CD4-positive, alpha-beta T cell treated with Interleukin-4 for 4 hours (primary cell): ENCODE measurements at regions not wholly inside any gene's neighbourhood (a gene's known extent, or its start where the extent isn't known, plus 50 kb on each side); places are given as distances from the start of the nearest gene placed in this dataset.

Source experiments
- DNase-seq: peaks from one replicate; pipeline ENCODE4 v3.0.0-alpha.2; 2020

DNA sequence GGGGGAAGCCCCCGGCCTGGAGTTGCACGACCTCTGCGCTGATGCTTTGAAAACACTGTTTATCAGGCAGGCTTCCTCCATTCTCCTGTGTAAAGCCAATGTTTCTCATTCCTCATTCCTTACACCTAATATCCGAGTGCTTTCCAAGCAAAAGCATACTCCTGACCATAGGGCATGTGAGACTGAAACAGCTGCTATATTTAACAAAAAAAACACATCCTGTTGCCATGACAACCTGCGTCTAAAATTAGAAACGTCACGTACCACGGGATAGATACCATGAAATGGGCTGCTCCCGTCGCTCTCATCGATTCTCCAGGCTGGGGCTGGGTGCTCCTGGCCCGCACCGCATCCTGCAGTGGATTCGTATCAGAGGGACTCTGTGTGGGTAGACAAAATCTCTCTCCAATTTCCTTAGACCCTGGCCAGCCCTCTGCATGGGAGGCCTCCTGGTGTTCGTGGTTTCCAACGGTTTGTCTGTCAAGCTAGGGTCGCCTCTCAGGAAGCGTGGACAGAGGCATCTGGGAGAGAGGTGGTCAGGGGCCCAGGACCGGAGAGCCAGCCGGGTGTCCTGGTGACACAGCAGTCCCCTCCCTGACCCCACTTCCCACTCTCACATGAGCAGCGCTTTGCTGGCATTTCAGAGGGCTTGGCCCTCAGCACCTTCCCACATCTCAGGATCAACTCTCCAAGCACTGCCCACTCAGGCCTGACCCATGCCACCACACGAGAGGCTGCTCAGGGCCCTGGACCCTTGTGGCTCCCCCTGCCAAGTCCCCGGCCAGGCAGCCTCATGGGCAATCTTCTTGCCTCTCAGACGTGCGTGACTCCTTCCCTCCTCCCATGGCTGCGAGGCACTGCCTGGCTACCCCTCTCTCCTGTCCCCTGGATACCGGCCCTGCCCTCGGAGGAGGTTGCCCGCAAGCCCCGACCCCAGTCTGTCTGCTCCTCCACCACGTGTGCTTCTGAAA lies 268.1 kb downstream of the NDUFA10 start:
- no peak for DNase-seq

DNA sequence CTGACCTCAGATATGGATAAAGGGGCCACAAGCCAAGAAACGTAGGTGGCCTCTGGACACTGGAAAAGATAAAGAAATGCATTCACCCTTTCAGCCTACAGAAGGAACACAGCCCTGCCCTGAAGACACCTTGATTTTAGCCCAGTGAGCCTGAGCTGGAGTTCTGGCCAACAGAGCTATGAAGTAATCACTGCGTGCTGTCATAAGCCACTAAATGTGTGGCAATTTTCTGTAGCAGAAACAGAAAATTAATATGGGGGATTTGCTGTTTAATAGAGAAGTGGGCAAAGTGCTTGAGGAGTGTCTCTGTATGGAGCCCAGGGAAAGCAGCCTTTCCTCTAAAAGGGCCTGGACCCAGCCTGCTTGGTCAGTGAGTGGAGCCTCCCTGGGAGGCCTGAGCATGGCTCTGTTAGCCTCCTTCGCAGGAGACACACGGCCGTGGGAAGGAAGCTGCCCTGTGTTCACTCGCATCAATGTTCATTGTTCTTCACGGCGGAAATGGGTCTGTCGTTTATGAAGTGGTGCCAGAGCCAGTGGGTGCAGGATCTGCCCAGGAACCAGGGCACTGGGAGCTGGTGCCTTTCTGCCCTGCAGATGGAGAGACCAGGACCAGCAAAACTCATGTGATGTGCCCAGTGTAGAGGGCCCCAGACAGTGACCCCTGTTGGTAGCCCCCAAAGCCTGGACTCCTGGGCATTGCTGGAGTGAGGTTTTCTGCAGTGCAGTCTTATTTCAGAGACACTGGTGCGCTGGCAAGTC lies 268.9 kb downstream of the NDUFA10 start:
- no peak for DNase-seq

DNA sequence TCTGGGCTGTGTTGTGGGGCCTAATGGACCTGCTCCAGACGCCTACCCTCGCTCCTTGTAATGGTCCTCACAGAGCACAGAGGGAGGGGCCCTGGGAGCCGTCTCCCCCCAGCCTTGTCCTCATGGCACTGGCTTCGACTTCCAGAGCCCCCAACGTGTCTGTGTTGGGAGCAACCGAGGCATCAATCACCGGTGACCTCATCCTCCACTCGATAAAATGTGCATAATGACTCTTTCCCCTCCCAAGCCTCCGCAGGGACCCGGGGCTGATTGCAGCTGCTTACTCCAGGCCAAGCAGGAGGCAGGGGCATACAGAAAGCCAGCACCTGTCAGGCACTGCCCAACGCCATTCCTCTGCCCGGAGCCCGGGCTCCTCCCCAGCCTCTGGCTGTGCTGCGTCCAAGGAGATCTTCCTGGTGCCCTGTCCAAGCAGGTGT lies 271.7 kb downstream of the NDUFA10 start:
- no peak for DNase-seq

- no peak for DNase-seq
Observed at GRCh38 chr2:239752951-239753350, 272.2 kb downstream of the NDUFA10 start.

- no peak for DNase-seq
Observed at GRCh38 chr2:239751679-239752355, 273.3 kb downstream of the NDUFA10 start.

GRCh38 chr2:239750929-239751678 lies 274.0 kb downstream of the NDUFA10 start:
- no peak for DNase-seq

DNA sequence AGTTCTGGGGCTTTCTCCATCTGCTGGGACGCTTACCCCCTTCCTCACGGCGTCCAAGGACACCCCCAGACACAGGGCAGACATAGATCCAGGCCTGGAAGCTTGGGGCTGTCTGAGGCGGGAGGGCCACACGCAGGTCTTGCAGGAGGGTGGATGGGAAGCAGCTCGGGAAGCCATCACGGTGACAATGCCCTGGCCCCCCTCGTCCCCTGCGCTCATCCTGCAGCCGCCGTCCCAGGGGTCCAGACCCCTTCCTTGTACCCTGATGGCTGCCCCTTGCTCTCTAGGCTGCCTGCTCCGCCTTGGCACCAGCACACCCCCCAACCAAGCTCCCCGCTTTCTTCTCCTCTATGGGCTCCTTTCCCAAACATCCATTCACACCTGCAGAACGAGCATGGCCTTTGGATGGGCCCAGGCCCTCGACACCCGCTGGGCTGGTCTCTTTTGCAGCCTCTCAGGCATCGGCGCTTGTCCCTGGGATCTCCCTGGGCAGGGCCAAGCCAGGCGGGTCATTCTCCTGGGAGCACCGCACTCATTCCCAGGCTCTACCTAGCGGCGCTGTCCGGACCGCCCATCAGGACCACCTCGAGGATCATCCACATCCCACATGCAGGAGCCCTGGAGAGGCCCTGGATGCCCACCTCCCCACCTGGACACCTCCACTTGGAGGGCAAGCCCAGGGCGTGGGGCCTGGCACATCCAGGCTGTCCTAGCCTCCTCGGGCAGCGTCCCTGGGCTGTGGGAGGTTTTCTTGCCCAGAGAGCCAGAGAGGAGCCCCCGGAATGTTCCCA lies 274.9 kb downstream of the NDUFA10 start:
- DNase-seq = no peak

DNA sequence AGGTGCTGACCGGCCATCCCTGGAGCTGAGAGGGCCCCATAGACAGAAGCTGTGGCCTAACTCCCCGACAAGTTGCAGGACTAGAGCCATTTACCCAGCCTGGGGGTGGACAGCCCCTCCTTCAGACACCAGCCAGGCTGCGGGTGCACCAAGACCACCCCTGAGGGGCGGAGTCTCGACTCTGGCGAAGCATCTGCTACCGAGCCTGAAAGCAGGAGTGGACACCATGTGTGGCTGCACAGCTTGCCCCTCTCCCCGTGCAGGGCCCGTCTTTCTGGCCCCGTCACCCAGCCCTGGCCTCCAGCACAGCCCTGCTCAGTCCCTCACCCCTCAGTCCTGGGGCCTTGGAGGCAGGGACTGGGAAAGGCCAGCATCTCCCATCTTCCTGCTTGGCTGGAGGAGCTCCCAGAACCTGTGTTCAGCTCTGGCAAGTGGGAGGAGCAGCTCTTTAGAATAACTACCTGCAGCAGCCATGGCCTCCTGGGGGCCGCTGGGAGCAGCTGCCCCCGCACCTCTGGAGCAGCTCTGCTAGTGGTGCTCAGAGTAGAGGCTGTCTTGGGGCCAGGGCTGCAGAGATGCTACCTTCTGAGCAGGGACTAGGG lies 275.8 kb downstream of the NDUFA10 start:
- no peak for DNase-seq

DNA sequence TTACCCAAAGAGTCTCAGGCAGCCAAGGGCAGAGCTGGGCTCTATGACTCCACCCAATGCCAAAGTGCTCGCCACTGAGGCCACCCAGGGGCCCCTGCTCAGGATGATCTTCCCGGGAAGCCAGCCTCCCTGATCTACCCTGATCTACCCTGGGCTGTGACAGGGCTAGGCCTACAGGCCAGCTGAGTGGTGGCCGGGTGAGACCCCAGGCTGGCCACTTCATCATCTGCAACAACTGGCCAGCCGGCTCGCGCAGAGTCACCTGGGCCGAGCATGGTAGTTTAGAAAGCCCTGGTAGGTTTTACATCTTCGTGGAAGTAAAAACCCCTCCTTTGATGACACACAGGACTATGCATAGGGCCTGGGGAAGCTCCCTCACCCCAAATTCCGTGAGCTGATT lies 276.3 kb downstream of the NDUFA10 start:
- no peak for DNase-seq

DNA sequence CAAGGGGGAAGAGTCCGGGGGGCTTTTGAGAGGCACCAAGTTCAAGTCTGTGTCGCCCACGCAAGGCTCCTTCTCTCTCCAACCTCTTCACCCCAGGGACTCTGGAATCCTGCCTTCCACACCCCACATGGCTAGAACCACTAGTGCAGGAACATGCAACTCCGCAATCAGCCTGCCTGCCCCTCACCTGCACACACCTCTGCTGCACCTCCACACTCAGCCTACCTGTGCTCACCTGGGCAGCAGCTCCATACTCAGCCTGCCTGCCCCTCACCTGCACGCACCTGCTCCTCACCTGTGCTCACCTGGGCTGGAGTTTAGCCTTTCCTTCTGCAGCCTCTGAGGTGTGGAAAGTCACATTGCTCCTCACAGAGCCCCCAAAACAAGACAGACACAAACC lies 277.4 kb downstream of the NDUFA10 start:
- DNase-seq = no peak

DNA sequence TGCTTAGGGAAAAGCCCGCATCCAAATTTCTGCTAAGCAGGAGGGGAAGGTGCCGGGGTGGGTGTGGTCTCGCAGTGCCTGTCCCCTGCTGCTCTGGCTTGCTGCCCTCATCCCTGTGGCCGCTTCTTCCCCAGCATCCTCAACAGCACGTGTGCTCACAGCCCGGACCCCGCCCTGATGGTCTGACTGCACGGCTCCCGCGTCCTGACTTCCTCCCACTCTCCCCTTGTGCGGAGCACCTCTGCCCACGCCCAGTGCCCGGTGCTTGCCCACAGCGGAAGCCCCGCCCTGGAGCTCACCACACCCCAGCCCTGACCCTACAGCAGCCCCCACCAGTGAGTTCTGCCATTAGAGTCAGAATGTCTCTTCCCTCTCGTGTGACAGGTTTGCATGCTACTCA lies 277.9 kb downstream of the NDUFA10 start:
- no peak for DNase-seq

DNA sequence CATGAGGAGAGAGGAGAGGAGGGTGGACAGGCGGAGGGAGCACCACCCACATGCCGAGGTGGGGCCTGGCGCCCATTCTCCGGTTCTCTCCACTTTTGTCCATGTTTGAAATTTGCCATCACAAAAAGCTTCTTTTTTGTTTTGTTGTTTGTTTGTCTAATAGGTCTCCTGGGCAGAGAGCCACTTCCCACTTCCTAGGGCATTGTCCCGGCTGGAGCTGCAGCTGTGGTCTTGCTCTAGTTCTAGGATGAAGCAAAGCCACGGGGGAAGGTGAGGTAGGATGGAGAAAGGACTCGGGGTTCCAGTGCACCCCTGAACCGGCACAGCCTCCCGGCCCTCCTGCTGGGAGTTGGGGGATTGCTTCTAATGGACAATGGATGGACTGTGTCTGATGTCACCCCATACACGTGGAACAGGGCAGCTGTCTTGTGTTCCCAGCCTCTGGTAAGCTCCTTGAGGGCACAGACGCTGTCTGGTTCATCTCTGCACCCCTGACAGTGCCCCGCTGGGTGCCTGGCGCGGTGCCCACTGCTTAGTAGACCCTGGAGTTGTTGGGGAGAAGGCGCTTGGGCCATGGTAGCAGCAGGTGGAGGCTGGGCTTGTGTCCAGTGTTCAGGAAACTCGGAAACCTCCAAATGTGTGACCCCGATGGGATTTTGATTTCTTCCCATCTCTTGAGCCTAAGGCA lies 278.4 kb downstream of the NDUFA10 start:
- DNase-seq = no peak

DNA sequence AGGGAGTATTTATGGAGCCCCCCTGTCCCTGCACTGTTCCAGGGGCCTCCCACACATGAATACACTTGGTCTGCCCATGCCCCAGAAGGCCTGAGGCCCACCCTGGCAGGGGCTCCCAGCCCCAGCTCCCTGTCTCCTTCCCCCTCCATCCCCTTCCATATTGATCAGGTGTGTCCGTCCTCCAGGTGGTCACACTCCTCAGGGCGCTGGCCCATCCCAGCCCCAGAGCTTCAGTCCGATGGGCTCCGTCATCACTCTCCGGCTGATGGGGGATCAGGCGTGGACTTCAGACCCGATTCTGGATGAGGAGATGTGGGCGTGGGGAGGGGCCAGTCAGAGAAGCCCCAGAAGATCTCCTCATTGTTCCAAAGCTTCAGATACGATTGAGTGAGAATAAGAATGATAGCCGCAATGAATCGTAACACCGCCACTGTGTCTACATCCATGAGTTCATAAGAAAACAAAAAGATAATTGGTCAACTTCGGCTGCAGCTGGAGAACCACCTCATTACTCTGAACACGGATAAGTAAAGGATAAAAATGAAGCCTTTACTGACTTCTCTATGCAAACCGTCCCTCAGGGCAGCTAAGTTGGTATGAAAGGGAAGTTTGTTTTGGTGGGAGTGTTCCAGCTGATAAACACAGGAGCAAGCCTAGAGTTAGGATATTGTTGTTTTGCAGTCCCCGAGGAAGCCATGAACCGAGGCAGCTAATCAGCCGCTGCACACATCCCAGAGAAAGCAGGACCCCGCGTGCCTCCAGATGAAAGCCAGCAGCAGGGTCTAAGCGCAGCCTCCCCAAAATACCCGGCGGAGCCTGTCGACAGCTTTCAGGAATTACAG lies 279.5 kb downstream of the NDUFA10 start:
- DNase-seq = no peak

GRCh38 chr2:239744706-239745340 lies 280.3 kb downstream of the NDUFA10 start:
- no peak for DNase-seq

DNA sequence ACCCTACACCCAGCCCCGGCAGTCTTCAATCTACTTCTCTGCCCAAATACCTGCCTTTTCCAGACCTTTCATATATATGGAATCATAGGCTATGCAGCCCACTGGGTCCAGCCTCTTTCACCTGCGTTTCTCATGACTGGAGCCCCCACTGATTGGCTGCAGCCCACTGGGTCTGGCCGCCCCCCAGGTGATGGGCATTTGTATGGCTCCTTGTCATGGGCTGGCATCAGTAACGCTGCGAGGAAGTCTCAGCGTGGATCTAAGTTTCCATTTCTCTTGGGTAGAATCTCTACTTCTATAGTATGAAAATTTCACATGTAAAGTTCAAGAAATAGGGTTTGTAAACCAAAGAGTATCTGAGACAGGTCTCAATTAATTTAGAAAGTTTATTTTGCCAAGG lies 281.9 kb downstream of the NDUFA10 start:
- DNase-seq = no peak

- no peak for DNase-seq
Observed at GRCh38 chr2:239742377-239742776, 282.8 kb downstream of the NDUFA10 start.

DNA sequence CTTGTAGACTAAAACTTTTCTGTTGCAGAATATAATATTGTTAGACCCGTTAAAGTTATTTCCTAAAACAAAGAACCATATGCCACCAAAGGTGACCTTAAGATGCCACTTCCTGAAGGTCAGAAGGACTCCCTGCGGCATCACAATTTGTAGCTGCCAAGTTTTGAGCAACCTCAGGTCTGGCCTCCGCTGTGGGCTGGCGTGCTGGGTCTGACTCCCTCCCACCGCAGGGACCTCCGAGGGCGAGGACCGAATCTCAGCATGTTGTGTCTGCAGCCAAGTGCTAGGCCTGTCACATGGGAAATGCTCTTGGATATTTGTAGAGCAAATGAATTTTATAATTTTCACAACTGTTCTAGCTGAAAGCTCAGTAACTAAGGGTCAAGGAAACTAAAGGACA lies 285.9 kb downstream of the NDUFA10 start:
- DNase-seq = no peak

DNA sequence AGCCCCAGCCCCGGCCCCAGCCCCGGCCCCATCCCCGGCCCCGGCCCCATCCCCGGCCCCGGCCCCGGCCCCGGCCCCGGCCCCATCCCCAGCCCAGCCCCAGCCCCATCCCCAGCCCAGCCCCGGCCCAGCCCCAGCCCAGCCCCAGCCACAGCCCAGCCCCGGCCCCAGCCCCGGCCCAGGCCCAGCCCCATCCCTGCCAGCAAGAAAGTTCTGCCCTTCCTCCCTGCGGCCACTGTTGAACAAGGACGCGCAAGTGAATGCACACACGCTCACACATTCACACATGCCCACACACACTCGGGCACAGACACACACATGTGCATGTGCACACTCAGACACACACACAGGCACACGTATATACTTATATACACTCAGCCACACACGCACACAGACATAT lies 287.0 kb downstream of the NDUFA10 start:
- no peak for DNase-seq

DNA sequence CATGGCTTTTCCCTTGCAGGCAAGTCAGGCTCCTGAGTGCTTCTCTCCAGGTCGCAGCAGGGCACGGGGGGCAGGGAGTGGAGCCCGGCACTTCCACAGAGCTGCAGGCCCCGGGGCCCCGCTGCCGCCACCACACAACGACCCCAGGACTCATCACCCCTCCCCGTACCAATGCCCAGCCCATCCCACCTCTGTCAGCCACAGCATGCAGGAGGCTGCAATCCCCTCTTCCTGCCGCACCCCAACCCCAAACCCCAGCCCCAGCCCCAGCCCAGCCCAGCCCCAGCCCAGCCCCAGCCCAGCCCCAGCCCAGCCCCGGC lies 288.0 kb downstream of the NDUFA10 start:
- no peak for DNase-seq
